Right cardiac atrium (tissue), 5 donors: ENCODE measurements at regions not wholly inside any gene's neighbourhood (a gene's known extent, or its start where the extent isn't known, plus 50 kb on each side); places are given as distances from the start of the nearest gene placed in this dataset.

Experiments
- ATAC-seq, 2 donors: fragments of 200-7000 bp; cut with Tn5 transposase; one replicate each; pipeline versions ENCODE4 v1.8.0 to v1.9.1; 2020; ENCODE audit warnings: moderate library complexity in 2 of 2, mild to moderate bottlenecking in 1 of 2
- DNase-seq, 3 donors: peaks; one replicate each; pipeline ENCODE4 v3.0.0-alpha.2; 2020
- H3K27ac ChIP-seq: one replicate; pipeline ENCODE4 v1.5.1; 2013; ENCODE audit warnings: mild to moderate bottlenecking, low read length, control low read depth, moderate library complexity
- H3K27me3 ChIP-seq: one replicate; pipeline ENCODE4 v1.6.1; 2013; ENCODE audit not compliant: control insufficient read depth, insufficient read depth
- H3K4me1 ChIP-seq: one replicate; pipeline ENCODE4 v1.6.1; 2013; ENCODE audit warnings: low read length; ENCODE audit not compliant: control insufficient read depth, insufficient read depth
- H3K4me3 ChIP-seq: one replicate; pipeline ENCODE4 v1.5.1; 2013; ENCODE audit warnings: low read length, control low read depth
- H3K9me3 ChIP-seq: one replicate; pipeline ENCODE4 v1.6.1; 2013; ENCODE audit warnings: low read length; ENCODE audit not compliant: control insufficient read depth
- WGBS: extraction: QIAGEN DNeasy Blood & Tissue Kit; methylation state at CpG from one replicate; pipeline ENCODE4 v1.1.7; 2013; 5-methylcytosine and 5-hydroxymethylcytosine counted together
- intact Hi-C, 4 donors: fragments of 100-400 bp; cut with DNase I; formaldehyde crosslinking; loops; one replicate each; pipeline versions ENCODE4 v1.11.0 to v1.14.0; 2022 to 2023
- donor health status: healthy with polysubstance abuse.
- donor health status: DM: no; HTN: yes; CAD: no.
- donor health status: DM: no; HTN: no; CAD: no.
- donor health status: DM: no; HTN: yes; CAD: no; lungs with severe emphysema.
- donor health status: DM: yes; HTN: yes; CAD: no.

DNA sequence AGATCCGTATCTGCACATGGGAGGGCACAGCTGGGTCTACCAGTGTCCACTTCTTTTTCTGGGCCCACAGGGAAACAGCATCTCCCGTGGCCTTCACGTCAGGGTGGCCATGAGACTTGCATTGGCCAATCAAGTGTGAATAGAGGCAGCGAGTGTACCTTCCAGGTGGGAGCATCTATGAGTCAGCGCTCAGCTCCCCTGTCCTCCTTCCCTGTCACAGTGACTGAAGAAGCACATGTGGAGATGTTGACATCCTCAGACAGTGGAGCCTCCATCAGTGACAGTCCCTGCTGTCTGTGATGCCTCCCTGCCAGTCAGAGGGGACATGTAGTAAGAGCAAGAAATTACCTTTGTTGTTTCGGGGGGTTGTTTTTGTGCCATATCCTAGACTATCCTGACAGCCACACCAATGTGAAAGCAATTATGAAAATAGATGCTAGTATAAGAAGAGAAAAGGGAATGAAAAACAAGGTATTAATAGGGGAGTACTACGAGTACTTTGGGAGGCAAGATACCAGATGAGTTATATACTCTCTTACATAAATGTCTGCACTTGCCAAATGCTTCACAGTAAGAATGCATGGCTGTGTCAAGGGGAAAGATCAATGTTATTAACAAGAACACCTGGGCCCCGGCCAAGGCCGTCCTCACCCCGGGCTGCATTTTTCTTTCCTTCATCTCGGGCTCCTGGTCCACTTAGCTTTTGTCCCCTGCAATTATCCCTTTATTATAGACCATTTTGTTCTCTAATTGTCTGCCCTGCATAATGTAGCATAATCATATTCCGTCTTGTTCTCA, 86.0 kb downstream of the MATN1 start:
- no peak for DNase-seq
- intact Hi-C loops: no loop called here
- H3K27ac ChIP-seq: no peak overlapping the region
- H3K4me1 ChIP-seq: no peaks in the 10 kb centered on the region
- no peak for ATAC-seq
- 65% methylated on average over 12 of the region's 12 CpGs for WGBS
- H3K27me3 ChIP-seq: no peaks in the 10 kb centered on the region
- H3K4me3 ChIP-seq: no peak overlapping the region
- H3K9me3 ChIP-seq: no peaks in the 10 kb centered on the region

DNA sequence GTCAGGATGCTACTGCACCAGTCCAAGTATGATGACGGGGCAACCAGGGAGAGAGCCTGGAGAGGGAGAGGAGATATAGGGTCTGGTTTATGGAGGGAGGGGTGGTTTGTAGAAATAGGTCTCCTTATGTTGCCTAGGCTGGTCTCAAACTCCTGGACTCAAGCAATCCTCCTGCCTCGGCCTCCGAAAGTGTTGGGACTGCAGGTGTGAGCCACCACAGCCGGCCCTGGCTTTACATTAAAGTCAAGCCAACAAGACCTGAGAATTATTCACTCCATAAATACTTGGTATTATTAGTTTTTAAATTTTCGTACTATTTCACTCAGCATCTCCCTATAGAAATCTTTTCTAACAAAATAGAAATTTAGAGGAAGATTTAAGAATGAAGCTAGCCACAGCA, 86.8 kb downstream of the MATN1 start:
- Histone ChIP-seq H3K4me3 (no peak overlapping the region), H3K27ac (no peak overlapping the region), H3K9me3 (no peaks in the 10 kb centered on the region), H3K27me3 (no peaks in the 10 kb centered on the region), H3K4me1 (no peaks in the 10 kb centered on the region)
- intact Hi-C loops: no loop called here
- no peak for ATAC-seq
- no peak for DNase-seq
- 88% methylated on average over 5 of the region's 5 CpGs for WGBS

GRCh38 chr1:30635391-30635975, 87.9 kb downstream of the MATN1 start:
- H3K9me3 ChIP-seq: no peaks in the 10 kb centered on the region
- intact Hi-C loops: no loop called here
- DNase-seq: no peak
- no peak overlapping the region for H3K4me3 ChIP-seq
- no peak for ATAC-seq
- no peaks in the 10 kb centered on the region for H3K27me3 ChIP-seq
- no peaks in the 10 kb centered on the region for H3K4me1 ChIP-seq
- WGBS: 63% methylated on average over 8 of the region's 8 CpGs
- H3K27ac ChIP-seq: no peak overlapping the region

- DNase-seq (no peak), ATAC-seq (no peak)
- Histone ChIP-seq H3K4me1 (no peaks in the 10 kb centered on the region), H3K4me3 (no peak overlapping the region), H3K27ac (no peak overlapping the region), H3K9me3 (no peaks in the 10 kb centered on the region), H3K27me3 (no peaks in the 10 kb centered on the region)
- intact Hi-C loops: no loop called here
- 94% methylated on average over 5 of the region's 5 CpGs for WGBS
These were observed 88.9 kb downstream of the MATN1 start for GRCh38 chr1:30634507-30634906.

- no peak for DNase-seq
- WGBS: 88% methylated on average over 4 of the region's 4 CpGs
- Histone ChIP-seq H3K27ac (no peak overlapping the region), H3K4me1 (no peaks in the 10 kb centered on the region), H3K27me3 (no peaks in the 10 kb centered on the region), H3K4me3 (no peak overlapping the region), H3K9me3 (no peaks in the 10 kb centered on the region)
- no peak for ATAC-seq
- intact Hi-C loops: no loop called here
These were observed 90.1 kb downstream of the MATN1 start for GRCh38 chr1:30633294-30633693.

GRCh38 chr1:30632481-30632880, 90.9 kb downstream of the MATN1 start:
- ATAC-seq: no peak
- intact Hi-C loops: no loop called here
- no peaks in the 10 kb centered on the region for H3K4me1 ChIP-seq
- H3K4me3 ChIP-seq: no peak overlapping the region
- H3K27ac ChIP-seq: no peak overlapping the region
- H3K27me3 ChIP-seq: no peaks in the 10 kb centered on the region
- 74% methylated on average over 7 of the region's 7 CpGs for whole genome bisulfite sequencing
- H3K9me3 ChIP-seq: no peaks in the 10 kb centered on the region
- no peak for DNase-seq

DNA sequence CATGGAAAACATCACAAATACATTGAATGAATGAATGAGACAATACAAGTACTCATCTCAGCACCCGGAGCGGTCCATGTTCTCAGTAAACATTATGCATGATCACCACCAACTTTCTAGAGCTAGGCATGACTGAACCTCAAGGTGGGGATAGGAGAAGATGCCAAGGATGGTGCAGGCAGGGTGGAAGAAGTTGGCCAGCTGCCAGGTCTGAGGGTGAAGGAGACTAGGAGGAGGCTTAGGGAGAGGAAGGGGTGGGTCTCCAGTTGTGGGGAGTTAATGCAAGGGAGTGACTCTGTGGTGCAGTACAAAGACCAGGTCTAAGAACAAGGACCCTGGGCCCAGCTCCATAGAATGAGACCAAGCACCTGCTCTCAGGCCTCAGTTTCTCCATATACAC, 91.7 kb downstream of the MATN1 start:
- H3K9me3 ChIP-seq: peaks cover 3% of the 10 kb centered on the region
- H3K27ac ChIP-seq: no peak overlapping the region
- no peak for DNase-seq
- intact Hi-C loops: no loop called here
- no peak overlapping the region for H3K4me3 ChIP-seq
- no peak for ATAC-seq
- H3K4me1 ChIP-seq: no peaks in the 10 kb centered on the region
- no peaks in the 10 kb centered on the region for H3K27me3 ChIP-seq
- WGBS: 95% methylated on average over 2 of the region's 2 CpGs

- Histone ChIP-seq H3K4me3 (no peak overlapping the region), H3K9me3 (peaks cover 3% of the 10 kb centered on the region), H3K27me3 (no peaks in the 10 kb centered on the region), H3K4me1 (no peaks in the 10 kb centered on the region), H3K27ac (no peak overlapping the region)
- no peak for ATAC-seq
- intact Hi-C loops: no loop called here
- no peak for DNase-seq
- 80% methylated on average over 5 of the region's 5 CpGs for WGBS
These were observed 93.9 kb downstream of the MATN1 start for GRCh38 chr1:30629501-30629900.

DNA sequence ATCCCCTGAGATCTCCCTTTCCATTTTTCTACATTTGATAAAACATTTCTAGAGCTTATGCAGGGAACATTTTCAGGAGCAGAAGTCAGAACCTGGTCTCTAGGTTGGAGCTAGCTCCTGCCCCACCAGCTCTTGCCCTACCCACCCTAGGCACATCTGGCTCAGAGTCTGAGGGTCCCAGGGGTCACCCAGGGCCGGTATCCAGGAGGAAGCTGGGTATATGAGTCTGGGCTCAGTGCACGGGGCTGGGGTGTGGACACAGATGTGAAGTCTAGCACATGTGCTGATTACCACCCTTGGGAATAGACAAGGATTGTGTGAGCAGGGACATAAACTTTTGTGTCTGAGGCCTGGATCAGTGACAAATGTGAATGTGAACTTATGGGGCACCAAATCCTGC, 95.4 kb downstream of the MATN1 start:
- 58% methylated on average over 2 of the region's 2 CpGs for WGBS
- Histone ChIP-seq H3K9me3 (peaks cover 3% of the 10 kb centered on the region), H3K27me3 (no peaks in the 10 kb centered on the region), H3K27ac (no peak overlapping the region), H3K4me1 (no peaks in the 10 kb centered on the region), H3K4me3 (no peak overlapping the region)
- intact Hi-C loops: no loop called here
- ATAC-seq (no peak), DNase-seq (no peak)

GRCh38 chr1:30627206-30627605, 96.2 kb downstream of the MATN1 start:
- H3K27ac ChIP-seq: no peak overlapping the region
- H3K4me1 ChIP-seq: no peaks in the 10 kb centered on the region
- no peak for ATAC-seq
- H3K4me3 ChIP-seq: no peak overlapping the region
- no peak for DNase-seq
- intact Hi-C loops: no loop called here
- peaks cover 3% of the 10 kb centered on the region for H3K9me3 ChIP-seq
- no peaks in the 10 kb centered on the region for H3K27me3 ChIP-seq
- 84% methylated on average over 1 of the region's 1 CpG for WGBS

GRCh38 chr1:30623431-30623830, 100.0 kb downstream of the MATN1 start:
- DNase-seq: no peak
- 93% methylated on average over 1 of the region's 1 CpG for WGBS
- Histone ChIP-seq H3K27me3 (no peaks in the 10 kb centered on the region), H3K9me3 (peaks cover 3% of the 10 kb centered on the region), H3K4me1 (no peaks in the 10 kb centered on the region), H3K4me3 (no peak overlapping the region), H3K27ac (no peak overlapping the region)
- intact Hi-C loops: no loop called here
- no peak for ATAC-seq
